Mesodermal cell (in vitro differentiated cells): ENCODE measurements at regions not wholly inside any gene's neighbourhood (a gene's known extent, or its start where the extent isn't known, plus 50 kb on each side); places are given as distances from the start of the nearest gene placed in this dataset.
A peak's percentile ranks its signal among the peaks of the same experiment; 100 is the strongest.

Experiments used
- H3K27ac ChIP-seq: 2 replicates; pipeline ENCODE4 v1.7.0; 2013; ENCODE audit warnings: mild to moderate bottlenecking, low read depth, low read length, moderate library complexity; ENCODE audit not compliant: severe bottlenecking
- H3K36me3 ChIP-seq: 2 replicates; pipeline ENCODE4 v1.7.1; 2013; ENCODE audit warnings: mild to moderate bottlenecking, low read length, moderate library complexity; ENCODE audit not compliant: control insufficient read depth, insufficient read depth
- H3K4me1 ChIP-seq: one replicate; pipeline ENCODE4 v1.7.1; 2013; ENCODE audit warnings: mild to moderate bottlenecking, low read length; ENCODE audit not compliant: insufficient read depth, control insufficient read depth, poor library complexity, severe bottlenecking
- H3K4me3 ChIP-seq: 2 replicates; pipeline ENCODE4 v1.7.0; 2013; ENCODE audit warnings: low read length, control low read depth, mild to moderate bottlenecking; ENCODE audit not compliant: insufficient read depth, poor library complexity, severe bottlenecking; ENCODE audit errors: extremely low read depth
- H3K9me3 ChIP-seq: 2 replicates; pipeline ENCODE4 v1.7.1; 2013; ENCODE audit warnings: mild to moderate bottlenecking, low read length, moderate library complexity; ENCODE audit not compliant: control insufficient read depth
- WGBS, 2 experiments: methylation state at CpG; one replicate each; pipeline ENCODE4 v1.1.5; 2013; ENCODE audit warnings: missing lambda C conversion rate in 2 of 2; ENCODE audit not compliant: insufficient coverage in 2 of 2; 5-methylcytosine and 5-hydroxymethylcytosine counted together

DNA sequence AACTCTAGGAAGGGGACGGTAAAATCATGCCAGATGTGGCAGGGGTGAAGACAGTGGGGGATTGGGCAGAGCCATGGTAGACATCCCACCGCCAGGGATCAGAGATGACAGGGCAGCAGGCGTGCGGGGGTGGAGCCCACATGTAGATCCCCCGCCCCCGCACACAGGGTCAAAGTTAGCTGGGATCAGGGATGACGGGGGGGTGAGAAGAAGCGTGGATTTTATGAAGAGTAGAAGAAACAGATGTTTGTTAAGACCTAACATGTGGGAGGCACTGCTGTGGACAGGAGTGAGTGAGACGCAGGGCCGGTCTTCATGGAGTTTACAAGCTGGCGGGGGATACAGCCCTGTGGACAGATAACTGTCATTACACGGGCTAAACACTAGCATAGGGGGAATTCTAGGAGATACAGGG is 154.0 kb upstream of the KLF14 start:
- 92 to 93% methylated on average over 11 to 12 of the region's 12 CpGs for WGBS, 2 experiments
- no peak overlapping the region for H3K4me3 ChIP-seq
- peaks cover 80% of the 10 kb centered on the region for H3K4me1 ChIP-seq
- H3K27ac ChIP-seq = peak overlapping the region; percentile 98
- peaks cover 61% of the 10 kb centered on the region for H3K36me3 ChIP-seq
- no peaks in the 10 kb centered on the region for H3K9me3 ChIP-seq

DNA sequence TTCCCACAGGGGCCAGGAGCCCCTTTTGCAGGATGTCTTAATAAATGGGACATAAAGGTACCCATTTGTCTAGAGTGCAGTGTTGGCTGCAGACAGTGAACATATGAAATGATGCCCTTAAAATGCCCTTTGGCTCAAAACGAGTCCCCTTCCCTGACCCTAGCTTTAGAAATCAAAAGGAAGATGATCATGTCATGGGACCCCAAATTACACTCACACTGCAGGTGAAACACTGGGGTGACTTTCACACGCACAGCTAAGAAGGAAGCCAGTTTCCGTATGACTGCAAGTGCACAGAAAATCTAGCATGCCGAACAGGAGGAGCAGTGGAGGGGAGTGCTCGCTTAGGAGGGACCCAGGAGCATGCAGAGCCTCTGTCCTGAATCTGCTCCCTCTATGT is 154.5 kb upstream of the KLF14 start:
- Histone ChIP-seq H3K9me3 (no peaks in the 10 kb centered on the region), H3K4me1 (peaks cover 82% of the 10 kb centered on the region), H3K27ac (peak overlapping the region; percentile 98), H3K36me3 (peaks cover 59% of the 10 kb centered on the region), H3K4me3 (no peak overlapping the region)
- 98 to 100% methylated on average over 3 to 5 of the region's 5 CpGs for WGBS, 2 experiments

DNA sequence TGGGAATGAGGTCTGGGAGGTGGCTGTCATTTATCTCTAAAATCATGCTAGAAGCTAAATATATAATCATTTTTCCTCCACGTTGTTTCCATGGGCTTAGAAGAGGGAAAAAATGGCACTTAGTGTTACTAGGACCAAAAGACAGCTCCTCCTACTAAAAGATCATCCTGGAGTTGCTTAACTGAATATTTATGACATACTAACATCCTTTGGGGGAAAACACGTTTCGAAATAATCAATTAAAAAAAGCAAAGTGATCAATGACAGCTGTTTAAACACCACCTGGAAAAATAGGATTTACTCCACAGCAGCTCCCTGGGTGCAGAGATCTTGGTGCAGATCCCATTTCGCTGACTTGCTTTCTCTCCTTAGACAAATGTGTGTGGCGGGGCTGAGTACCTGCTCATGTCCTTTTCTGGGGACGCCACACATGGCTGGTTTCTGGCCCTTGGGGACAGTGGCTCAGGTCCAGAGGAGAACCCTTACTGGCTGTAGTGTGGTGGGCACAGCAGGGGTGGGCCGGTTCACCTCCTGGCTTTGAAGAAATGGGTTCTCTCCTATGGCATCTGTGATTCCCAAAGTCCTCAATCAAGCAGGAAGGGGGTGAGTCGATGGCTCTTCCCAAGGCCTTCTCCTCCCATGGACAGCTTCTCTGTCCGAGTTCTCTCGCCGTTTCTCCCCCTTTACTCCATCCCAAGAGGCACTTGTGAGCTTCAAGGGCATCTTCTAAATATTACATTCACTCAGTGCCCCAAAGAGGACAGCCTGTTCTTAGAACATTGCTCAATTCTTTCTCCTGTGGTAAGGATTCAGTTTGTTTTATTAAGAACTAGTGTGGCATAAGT is 156.4 kb upstream of the KLF14 start:
- Histone ChIP-seq H3K36me3 (peaks cover 59% of the 10 kb centered on the region), H3K27ac (peak overlapping the region; percentile 87), H3K4me1 (peaks cover 86% of the 10 kb centered on the region), H3K9me3 (no peaks in the 10 kb centered on the region), H3K4me3 (no peak overlapping the region)
- 88 to 93% methylated on average over 7 to 9 of the region's 11 CpGs for WGBS, 2 experiments

DNA sequence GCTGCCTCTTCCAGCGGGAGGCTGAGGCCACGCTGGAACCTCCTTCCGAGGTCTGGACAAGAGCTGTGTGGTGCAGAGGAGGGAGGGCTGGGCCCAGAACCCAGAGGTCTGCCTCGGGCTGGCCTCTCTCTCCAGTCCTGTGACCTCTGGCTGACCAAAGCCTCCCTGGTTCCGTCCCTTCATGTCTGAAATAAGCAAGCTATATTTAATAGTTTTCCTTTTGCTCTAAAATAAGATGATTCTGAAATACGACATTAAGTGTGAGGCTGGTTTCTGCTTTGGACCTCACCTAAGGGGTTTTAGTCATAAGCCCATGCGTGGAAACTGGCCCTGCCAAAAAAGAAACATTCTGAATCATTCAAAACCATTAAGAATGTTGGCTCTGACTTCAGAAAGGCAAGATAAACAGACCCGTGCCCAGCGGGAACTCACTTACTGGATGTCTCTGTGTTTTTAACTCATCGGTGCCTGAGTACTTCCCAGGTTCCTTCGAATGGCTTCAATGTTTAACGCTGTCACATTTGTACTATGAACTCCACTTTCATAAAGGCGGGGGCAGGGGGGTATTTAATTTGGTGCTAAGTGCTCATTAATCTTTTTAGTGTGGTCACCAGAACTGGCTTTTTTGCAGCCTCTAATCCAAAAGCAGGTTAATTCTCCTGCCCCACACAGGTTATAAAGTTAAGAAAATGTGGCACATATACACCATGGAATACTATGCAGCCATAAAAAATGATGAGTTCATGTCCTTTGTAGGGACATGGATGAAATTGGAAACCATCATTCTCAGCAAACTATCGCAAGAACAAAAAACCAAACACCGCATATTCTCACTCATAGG is 157.5 kb upstream of the KLF14 start:
- peaks cover 59% of the 10 kb centered on the region for H3K36me3 ChIP-seq
- 63 to 71% methylated on average over 6 to 8 of the region's 15 CpGs for WGBS, 2 experiments
- H3K4me3 ChIP-seq = no peak overlapping the region
- H3K27ac ChIP-seq = peak overlapping the region; percentile 87
- H3K4me1 ChIP-seq = peaks cover 85% of the 10 kb centered on the region
- no peaks in the 10 kb centered on the region for H3K9me3 ChIP-seq

DNA sequence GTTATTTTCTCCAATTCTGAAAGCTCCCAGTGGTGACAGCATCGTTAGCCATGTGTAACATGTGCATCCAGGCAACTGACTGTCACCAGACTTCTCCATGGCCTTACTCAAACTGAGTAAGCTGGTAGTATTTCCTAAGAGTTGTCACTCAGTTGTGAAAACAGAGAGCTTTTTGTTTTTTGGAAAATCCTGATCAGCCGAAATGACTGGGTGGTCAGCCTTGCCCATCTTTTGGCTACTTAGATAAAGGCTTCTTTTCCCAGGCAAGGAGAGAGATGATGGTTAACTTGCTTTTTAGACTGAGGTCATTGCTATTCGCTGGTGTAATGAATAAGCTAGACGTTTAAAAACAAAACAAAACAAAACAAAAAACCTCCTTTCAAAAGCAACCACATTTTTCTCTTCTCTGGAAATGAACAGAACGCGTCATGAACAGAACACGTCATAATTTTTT is 159.5 kb upstream of the KLF14 start:
- H3K4me1 ChIP-seq = peaks cover 83% of the 10 kb centered on the region
- peak overlapping the region; percentile 13 for H3K27ac ChIP-seq
- WGBS, 2 experiments = 90 to 98% methylated on average over 5 to 6 of the region's 7 CpGs
- H3K9me3 ChIP-seq = no peaks in the 10 kb centered on the region
- H3K36me3 ChIP-seq = peaks cover 65% of the 10 kb centered on the region
- no peak overlapping the region for H3K4me3 ChIP-seq

DNA sequence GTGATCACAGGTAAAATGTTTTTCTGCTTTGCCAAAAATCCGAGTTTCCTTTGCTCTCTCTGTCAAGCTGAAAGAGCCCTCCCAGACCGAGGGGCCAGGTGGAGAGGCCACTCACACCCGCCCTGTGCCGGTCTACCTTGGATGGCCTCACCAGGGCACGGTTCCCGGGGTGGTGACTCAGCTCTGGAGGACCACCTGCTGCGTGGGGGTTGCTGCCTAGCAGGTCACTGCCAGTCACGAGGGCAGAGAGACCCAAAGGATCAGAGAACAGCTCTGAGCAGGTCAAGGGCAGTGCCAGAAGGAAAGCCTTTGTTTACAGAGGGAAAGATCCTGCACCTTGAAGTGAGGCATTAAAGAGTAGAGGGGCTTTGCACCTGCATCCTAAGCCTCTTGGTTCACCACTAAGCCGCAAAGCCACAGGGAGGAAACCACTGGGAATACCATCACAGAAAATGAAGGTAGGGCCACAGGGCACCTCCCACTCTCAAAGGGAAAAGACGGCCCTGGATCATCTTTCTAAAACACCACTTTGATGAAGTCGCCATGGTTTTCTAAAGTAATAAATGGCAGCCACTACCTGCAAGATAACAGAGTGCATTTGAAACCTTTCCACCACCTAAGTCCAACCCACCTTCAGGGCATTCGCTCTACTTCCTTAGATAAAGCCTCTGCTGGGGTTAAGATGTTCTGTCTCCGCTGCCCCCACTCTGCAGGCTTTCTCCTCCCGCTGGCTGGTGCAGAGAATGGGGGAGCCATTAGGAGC is 160.3 kb upstream of the KLF14 start:
- Histone ChIP-seq H3K4me3 (no peak overlapping the region), H3K36me3 (peaks cover 70% of the 10 kb centered on the region), H3K27ac (peak overlapping the region; percentile 37), H3K4me1 (peaks cover 81% of the 10 kb centered on the region), H3K9me3 (no peaks in the 10 kb centered on the region)
- 56 to 66% methylated on average over 8 to 12 of the region's 14 CpGs for WGBS, 2 experiments

DNA sequence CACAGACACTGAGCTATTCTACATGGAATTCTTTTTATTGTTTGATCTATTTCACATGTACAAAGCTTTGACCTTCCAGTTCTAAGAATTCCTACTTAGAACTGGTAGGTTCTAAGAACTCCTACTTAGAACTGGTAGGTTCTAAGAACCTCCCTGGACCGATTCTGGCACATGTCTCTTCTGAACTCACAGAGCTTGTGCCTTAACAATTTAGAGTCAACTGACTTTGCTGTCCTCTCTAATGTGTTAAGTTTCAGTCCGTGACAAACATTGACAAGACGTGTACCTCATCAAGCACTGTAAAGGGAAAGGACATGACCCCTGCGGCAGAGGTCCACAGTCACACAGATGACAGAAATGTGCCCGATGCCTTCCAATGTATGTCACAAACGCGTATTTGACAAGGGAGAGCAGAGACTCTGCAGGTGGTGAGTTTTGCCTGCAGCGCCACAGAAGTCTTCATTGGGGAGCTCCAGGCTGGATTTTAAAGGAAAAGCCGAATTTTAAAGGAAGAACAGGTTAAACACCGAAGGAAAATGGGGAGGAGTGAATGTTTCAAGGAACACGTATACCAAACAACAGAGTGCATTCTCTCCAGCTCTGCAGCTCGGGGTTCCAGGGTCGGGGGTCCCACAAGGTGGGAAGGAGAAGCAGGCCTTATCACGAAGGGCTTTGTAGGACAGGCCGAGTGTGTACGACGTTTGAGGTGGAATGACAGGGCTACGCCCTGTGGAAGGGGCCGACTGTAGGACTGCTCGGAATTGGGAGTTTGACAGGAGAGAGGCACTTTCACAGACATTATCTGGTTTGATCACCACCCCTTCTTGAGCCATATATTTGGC is 161.1 kb upstream of the KLF14 start:
- H3K4me1 ChIP-seq = peaks cover 82% of the 10 kb centered on the region

DNA sequence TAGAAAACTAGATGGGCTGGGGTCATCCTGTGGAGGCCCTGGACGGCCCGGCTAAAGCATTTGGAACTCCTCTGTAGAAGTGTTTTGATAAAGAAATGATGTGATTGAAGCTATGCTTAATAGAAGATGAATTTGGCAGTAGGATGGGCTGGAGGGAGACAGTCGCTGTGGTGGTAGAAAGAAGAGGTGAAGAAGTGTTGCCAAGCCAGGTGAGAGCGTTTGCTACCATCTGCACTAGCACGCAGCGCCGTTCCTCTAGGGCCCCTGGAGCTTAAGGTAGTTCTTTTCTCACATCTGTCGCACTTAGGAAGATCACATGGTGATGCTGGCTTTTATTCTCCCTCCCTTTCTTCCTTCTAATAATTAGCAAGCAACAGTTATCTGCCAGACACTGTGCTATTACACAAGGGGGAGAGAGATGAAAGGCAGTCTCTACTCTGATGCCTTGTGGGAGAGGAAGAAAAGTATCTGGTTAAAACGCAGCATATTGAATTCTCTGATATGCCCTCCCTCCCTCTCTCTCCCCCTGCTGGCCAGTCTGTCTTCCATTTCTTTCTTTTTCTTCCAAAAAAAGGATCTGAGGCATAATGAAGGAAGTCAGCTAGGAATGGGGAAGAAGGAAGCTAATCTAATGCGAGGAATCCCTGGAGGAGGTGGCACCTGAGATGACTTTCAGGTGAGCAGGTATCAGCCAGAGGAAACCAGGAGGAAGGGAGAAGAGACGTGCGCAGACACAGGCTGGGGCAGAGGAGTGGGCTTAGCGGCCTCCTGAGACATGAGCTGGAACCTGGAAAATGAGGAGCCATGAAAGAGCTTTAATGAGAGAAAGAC is 162.3 kb upstream of the KLF14 start:
- 85 to 91% methylated on average over 9 to 11 of the region's 13 CpGs for WGBS, 2 experiments
- Histone ChIP-seq H3K4me3 (no peak overlapping the region), H3K36me3 (peaks cover 73% of the 10 kb centered on the region), H3K27ac (peak overlapping the region; percentile 53), H3K9me3 (no peaks in the 10 kb centered on the region), H3K4me1 (peaks cover 80% of the 10 kb centered on the region)

More for the DNA sequence above, 161.1 kb upstream of the KLF14 start:
- Histone ChIP-seq H3K27ac (no peak overlapping the region), H3K36me3 (peaks cover 72% of the 10 kb centered on the region), H3K9me3 (no peaks in the 10 kb centered on the region), H3K4me3 (no peak overlapping the region)
- 83 to 87% methylated on average over 20 of the region's 20 CpGs for WGBS, 2 experiments

DNA sequence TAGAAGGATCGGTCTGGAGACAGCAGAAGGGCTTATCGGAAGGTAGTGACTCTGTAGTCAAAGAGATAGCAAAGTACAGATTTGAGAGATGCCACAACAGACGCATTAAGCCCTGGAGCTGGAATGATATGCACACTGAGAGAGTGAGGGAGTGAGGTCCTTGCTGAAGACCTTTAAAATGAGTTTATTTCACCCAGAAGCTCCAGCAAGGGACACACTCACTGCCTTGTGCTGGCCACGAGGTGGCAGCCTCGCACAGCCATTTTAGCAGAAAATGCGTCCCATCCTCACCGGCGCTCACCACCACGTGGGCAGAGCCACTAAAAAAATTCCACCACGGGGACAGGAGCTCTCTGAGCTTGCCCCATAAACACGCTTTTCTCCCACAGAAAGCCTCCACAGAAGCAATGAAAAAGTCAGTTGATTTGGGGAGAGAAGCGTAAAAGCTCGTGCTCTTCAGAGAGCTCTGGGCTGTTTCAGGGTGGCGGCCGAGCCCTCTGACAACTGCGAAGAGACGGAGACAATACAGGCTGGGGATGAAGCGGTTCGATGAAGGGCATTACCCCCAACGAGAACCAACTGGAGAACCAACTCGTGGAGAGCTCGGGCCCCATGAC is 163.0 kb upstream of the KLF14 start:
- 59 to 66% methylated on average over 18 to 19 of the region's 22 CpGs for WGBS, 2 experiments
- H3K27ac ChIP-seq = peak overlapping the region; percentile 53
- H3K4me1 ChIP-seq = peaks cover 85% of the 10 kb centered on the region

More for the DNA sequence above, 163.0 kb upstream of the KLF14 start:
- H3K36me3 ChIP-seq = peaks cover 81% of the 10 kb centered on the region
- no peak overlapping the region for H3K4me3 ChIP-seq
- H3K9me3 ChIP-seq = no peaks in the 10 kb centered on the region
